ENCODE measurements at regions not wholly inside any gene's neighbourhood (a gene's known extent, or its start where the extent isn't known, plus 50 kb on each side); places are given as distances from the start of the nearest gene placed in this dataset.

DNA sequence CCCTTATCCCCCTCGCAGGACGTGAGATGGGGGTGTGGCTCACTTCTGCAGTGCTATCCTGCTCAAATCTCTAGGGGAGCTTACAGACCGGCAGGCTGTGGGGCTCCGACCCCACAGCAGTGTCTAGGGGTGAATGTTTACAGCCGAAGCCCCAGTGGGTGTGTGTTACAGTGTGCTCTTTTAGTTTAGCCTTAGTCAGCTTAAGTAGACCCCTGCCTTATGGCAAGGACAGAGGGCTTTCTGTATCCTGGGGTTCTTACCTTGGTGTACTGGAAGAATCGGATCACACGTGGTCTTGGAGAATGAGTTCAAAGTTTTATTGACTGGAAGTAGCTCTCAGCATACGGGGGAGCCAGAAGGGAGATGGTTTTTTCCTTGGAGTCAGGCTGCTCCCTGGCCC, 348.2 kb upstream of the GYPC start:
- H3K4me2 ChIP-seq (ENCODE audit: low read length): no peak overlapping the region
- H3K27ac ChIP-seq (ENCODE audit: low read length): no peak overlapping the region
- no peak for TF ChIP-seq EZH2phosphoT487 (IDR thresholded peaks at IDR 0.05; ENCODE audit: low read depth)
- TF ChIP-seq, protein P1, sequence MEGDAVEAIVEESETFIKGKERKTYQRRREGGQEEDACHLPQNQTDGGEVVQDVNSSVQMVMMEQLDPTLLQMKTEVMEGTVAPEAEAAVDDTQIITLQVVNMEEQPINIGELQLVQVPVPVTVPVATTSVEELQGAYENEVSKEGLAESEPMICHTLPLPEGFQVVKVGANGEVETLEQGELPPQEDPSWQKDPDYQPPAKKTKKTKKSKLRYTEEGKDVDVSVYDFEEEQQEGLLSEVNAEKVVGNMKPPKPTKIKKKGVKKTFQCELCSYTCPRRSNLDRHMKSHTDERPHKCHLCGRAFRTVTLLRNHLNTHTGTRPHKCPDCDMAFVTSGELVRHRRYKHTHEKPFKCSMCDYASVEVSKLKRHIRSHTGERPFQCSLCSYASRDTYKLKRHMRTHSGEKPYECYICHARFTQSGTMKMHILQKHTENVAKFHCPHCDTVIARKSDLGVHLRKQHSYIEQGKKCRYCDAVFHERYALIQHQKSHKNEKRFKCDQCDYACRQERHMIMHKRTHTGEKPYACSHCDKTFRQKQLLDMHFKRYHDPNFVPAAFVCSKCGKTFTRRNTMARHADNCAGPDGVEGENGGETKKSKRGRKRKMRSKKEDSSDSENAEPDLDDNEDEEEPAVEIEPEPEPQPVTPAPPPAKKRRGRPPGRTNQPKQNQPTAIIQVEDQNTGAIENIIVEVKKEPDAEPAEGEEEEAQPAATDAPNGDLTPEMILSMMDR (IDR thresholded peaks at IDR 0.05; ENCODE audit: low read depth, low read length): no peak
- no peak overlapping the region for H2AFZ ChIP-seq (ENCODE audit: low read depth, low read length)
- no peaks in the 10 kb centered on the region for H4K20me1 ChIP-seq (ENCODE audit: insufficient read depth, low read length)
- no peaks in the 10 kb centered on the region for H3K79me2 ChIP-seq (ENCODE audit: low read length)
- no peak overlapping the region for H3K9ac ChIP-seq (ENCODE audit: low read length)
- H3K4me1 ChIP-seq (ENCODE audit: low read length): no peaks in the 10 kb centered on the region
- no peaks in the 10 kb centered on the region for H3K27me3 ChIP-seq (ENCODE audit: low read depth, low read length)
- H3K9me3 ChIP-seq (ENCODE audit: insufficient read depth, low read length): no peaks in the 10 kb centered on the region
- H3K4me3 ChIP-seq (ENCODE audit: low read length): no peak overlapping the region
- no peaks in the 10 kb centered on the region for H3K36me3 ChIP-seq (replicated peaks; ENCODE audit: low read depth, low read length)

GRCh38 chr2:126309185-126309584, 346.8 kb upstream of the GYPC start:
- Histone ChIP-seq H3K79me2 (ENCODE audit: low read length) (no peaks in the 10 kb centered on the region), H3K36me3 (replicated peaks; ENCODE audit: low read depth, low read length) (no peaks in the 10 kb centered on the region), H3K4me3 (ENCODE audit: low read length) (no peak overlapping the region), H2AFZ (ENCODE audit: low read depth, low read length) (no peak overlapping the region), H3K4me2 (ENCODE audit: low read length) (no peak overlapping the region), H3K9me3 (ENCODE audit: insufficient read depth, low read length) (no peaks in the 10 kb centered on the region), H3K9ac (ENCODE audit: low read length) (no peak overlapping the region), H3K27ac (ENCODE audit: low read length) (no peak overlapping the region), H3K4me1 (ENCODE audit: low read length) (no peaks in the 10 kb centered on the region), H4K20me1 (ENCODE audit: insufficient read depth, low read length) (no peaks in the 10 kb centered on the region), H3K27me3 (ENCODE audit: low read depth, low read length) (no peaks in the 10 kb centered on the region)
- TF ChIP-seq, protein P1 (IDR thresholded peaks at IDR 0.05; ENCODE audit: low read depth, low read length): no peak
- TF ChIP-seq EZH2phosphoT487 (IDR thresholded peaks at IDR 0.05; ENCODE audit: low read depth): no peak

DNA sequence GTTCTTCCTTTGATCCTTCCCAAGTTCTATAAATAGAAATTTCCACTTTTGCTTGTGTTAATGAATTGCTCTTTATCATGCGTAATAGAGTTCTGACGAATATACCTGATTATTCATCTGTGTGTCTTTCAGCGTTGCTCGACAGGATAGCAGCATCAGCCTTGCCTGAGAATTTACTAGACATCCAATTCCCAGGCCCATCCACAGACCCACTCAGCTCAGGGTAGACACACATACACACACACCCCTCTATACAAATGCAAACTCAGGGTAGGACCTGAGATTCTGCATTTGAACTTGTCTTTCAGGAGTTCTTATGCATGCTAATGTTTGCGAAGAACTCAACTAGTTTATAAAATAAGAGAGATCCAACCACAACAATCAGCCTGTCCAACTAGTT, 343.4 kb upstream of the GYPC start:
- H3K4me1 ChIP-seq (ENCODE audit: low read length): no peaks in the 10 kb centered on the region
- H3K9ac ChIP-seq (ENCODE audit: low read length): no peak overlapping the region
- no peak overlapping the region for H3K27ac ChIP-seq (ENCODE audit: low read length)
- TF ChIP-seq EZH2phosphoT487 (IDR thresholded peaks at IDR 0.05; ENCODE audit: low read depth): no peak
- TF ChIP-seq, protein P1 (IDR thresholded peaks at IDR 0.05; ENCODE audit: low read depth, low read length): no peak
- no peak overlapping the region for H3K4me2 ChIP-seq (ENCODE audit: low read length)
- no peaks in the 10 kb centered on the region for H3K27me3 ChIP-seq (ENCODE audit: low read depth, low read length)
- no peak overlapping the region for H3K4me3 ChIP-seq (ENCODE audit: low read length)
- no peaks in the 10 kb centered on the region for H3K36me3 ChIP-seq (replicated peaks; ENCODE audit: low read depth, low read length)
- H3K9me3 ChIP-seq (ENCODE audit: insufficient read depth, low read length): no peaks in the 10 kb centered on the region
- no peaks in the 10 kb centered on the region for H3K79me2 ChIP-seq (ENCODE audit: low read length)
- no peaks in the 10 kb centered on the region for H4K20me1 ChIP-seq (ENCODE audit: insufficient read depth, low read length)
- no peak overlapping the region for H2AFZ ChIP-seq (ENCODE audit: low read depth, low read length)

- Histone ChIP-seq H3K9me3 (ENCODE audit: insufficient read depth, low read length) (no peaks in the 10 kb centered on the region), H3K36me3 (replicated peaks; ENCODE audit: low read depth, low read length) (no peaks in the 10 kb centered on the region), H3K79me2 (ENCODE audit: low read length) (no peaks in the 10 kb centered on the region), H3K4me2 (ENCODE audit: low read length) (no peak overlapping the region), H3K4me1 (ENCODE audit: low read length) (no peaks in the 10 kb centered on the region), H2AFZ (ENCODE audit: low read depth, low read length) (no peak overlapping the region), H3K27me3 (ENCODE audit: low read depth, low read length) (no peaks in the 10 kb centered on the region), H3K4me3 (ENCODE audit: low read length) (no peak overlapping the region), H3K9ac (ENCODE audit: low read length) (no peak overlapping the region), H4K20me1 (ENCODE audit: insufficient read depth, low read length) (no peaks in the 10 kb centered on the region), H3K27ac (ENCODE audit: low read length) (no peak overlapping the region)
- TF ChIP-seq EZH2phosphoT487 (IDR thresholded peaks at IDR 0.05; ENCODE audit: low read depth): no peak
Observed at GRCh38 chr2:126315828-126316227, 340.1 kb upstream of the GYPC start.
